HG03159 (cell line): ENCODE measurements at regions not wholly inside any gene's neighbourhood (a gene's known extent, or its start where the extent isn't known, plus 50 kb on each side); places are given as distances from the start of the nearest gene placed in this dataset.

Source experiments
- ATAC-seq: cut with Tn5 transposase; IDR thresholded peaks from one replicate; pipeline ENCODE4 v1.9.1; 2021; ENCODE audit warnings: mild to moderate bottlenecking, moderate library complexity; ENCODE audit not compliant: unreplicated experiment

- ATAC-seq: no peak
These were observed 314.2 kb downstream of the CDC5L start for GRCh38 chr6:44701637-44702101.

DNA sequence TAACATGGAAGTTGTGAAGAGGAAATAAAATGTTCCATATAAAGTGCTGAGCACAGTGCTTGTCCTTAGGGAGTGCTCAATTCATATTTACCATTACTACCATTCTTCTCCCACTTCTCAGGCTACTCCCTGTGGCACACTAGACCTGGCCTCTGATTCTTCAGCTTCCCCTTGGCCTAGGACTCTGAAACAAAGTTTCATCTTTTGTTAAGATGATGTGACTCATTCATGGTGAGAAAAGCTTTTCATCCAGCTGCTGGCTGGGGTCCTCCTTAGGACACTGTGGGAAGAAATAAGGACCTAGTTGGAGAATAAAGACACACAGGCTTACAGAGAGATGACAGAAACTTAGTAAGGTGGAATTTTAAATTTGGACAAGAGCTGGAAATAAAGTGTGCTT lies 314.8 kb downstream of the CDC5L start:
- ATAC-seq: no peak

DNA sequence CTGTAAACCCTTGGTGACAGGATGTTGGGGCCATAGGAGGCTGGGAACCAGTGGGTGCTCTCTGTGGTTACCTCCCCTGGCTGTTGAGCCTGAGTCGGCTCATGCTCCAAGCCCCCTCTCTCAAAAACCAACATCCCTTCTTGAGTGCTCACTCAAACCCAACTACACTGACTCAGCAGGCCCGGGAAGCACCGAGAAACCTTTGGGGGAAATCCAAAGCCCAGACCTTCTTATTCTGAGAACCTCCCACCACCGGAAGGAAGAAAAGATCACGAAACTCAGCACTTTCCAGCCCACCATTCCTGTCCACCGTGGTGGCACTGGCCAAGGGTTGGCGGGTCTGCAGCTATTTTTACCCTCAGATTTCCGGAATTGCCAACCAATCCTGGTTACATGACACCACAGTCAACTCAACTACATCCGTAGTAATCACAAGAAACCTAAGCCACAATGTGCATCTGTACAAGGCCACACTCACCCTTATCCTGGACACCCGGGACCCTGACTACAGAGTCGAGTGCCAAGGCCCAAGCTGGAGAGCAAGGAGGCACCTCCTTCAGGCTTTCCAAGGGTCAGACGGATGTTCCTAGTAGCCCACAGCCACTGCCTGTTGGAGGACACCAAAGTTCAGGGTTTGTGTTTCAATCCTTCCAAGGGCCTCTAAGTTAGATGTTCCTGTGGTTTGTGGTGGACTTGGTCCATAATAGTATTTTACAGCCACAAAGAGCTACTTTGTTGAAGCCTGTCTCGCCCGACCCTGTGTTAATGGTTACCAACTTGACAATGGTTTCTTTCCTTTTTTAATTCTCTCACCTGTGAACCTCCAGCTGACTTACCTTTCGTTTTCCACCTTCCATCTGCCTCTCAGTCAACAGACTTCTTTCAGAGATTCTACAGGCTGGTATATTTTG lies 317.0 kb downstream of the CDC5L start:
- no peak for ATAC-seq

- no peak for ATAC-seq
These were observed 318.1 kb downstream of the CDC5L start for GRCh38 chr6:44705596-44705995.

GRCh38 chr6:44706011-44706410 lies 318.5 kb downstream of the CDC5L start:
- ATAC-seq: no peak

DNA sequence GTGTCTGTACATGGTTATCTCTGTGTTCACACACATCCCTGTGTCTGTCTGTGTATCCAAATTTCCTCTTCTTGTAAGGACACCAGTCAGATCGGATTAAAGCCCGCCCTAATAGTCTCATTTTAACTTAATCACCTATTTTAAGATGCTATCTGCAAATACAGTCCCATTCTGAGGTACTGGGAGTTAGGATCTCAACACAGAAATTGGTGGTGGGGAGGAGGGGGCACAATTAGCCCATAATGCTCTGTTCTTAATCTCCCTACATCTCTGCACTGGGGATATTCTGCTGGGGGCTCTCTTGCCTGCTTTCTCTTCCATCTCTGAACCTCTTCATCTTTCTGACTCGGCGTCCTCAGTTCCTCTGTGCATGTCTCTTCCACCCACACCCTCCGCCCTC lies 320.7 kb downstream of the CDC5L start:
- ATAC-seq: no peak

DNA sequence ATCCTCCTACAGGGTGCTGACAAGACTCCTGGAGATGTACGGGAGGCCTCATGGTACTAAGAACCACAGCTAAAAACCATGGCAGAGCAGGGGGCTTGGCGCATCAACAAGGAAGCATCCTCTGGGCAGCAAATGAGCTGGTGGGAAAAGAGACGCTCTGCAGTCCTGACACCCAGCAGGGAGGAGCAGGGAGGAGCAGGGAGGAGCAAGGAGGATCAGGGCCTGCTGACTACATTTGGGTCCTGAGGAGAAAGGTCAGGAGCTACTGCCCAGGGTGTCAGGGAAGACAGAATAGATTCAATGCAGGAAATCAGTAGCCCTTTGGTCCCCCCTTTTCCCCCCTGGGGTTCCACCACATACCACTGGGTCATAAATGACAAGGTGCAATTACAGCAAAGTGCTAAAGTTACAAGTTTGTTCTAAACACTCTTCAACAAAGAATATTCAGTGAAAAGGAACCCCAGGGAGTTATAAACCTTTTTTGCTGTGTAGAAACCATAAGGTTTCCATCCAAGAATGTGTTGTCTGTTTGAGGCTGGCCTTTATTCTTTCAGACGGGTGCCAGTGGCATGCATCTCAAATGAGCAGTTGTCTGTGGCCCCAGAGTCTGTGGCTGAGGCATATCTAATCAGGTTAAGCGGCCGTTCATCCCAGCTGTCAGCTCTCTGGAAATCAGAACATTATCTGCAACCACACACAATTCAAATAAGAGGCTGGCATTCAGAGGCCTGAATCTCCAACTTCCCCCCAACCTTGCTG lies 325.0 kb downstream of the CDC5L start:
- ATAC-seq: no peak

GRCh38 chr6:44715188-44715587 lies 327.7 kb downstream of the CDC5L start:
- no peak for ATAC-seq

DNA sequence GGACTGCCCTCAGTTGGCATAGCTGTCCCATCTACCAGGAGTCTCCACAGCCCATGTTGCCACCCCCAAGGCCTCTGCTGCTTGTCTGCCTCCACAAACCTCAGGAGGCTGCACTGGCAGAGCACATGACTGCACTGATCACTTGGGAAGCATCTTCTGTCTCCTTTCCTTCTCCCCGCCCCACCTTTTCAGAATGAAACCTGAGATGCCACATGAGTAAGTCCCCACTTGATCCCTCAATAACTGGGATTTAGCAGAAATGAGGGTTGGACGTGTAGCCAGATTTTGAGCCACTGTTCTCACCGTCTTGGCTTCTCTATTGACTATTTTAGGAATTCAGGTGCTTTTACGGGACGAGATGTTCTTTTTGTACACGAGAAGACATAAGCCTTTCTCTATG lies 328.4 kb downstream of the CDC5L start:
- no peak for ATAC-seq

- no peak for ATAC-seq
These were observed 329.9 kb downstream of the CDC5L start for GRCh38 chr6:44717431-44717830.

- no peak for ATAC-seq
These were observed 334.6 kb downstream of the CDC5L start for GRCh38 chr6:44721954-44722578.

- ATAC-seq: no peak
These were observed 335.2 kb downstream of the CDC5L start for GRCh38 chr6:44722736-44723135.

DNA sequence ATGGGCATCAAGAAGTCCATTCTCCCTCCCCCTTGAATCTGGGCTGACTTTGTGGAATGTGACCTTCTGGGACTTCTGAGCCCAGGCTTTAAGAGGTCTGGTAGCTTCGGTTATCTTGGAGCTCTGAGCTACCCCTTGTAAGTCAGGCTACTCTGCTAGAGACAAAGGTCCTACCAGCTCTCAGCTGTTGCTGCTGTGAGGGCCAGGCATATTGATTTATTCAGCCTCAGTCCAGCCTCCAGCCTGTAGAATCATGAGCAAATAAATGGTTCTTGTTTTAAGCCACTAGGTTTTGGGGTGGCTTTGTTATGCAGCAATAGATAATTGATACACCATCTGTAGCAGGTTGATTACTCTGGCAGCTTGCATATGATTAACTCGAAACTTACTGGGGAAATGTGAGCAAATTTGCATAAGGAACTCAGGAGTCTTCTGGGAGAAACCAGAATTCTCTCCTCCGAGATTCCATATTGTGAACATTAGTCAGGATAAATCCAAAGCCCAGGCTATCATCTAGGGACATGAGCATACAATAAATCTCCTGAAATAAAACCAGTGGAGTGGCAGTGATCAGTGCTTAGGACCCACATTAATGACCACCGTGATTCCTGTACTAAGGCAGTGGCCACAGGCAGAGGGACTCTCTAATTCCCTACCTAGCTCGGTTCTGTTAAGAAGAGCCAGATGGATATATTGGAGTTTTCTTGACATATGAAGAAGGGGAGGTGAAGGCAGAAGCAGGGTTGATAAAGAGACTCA lies 336.1 kb downstream of the CDC5L start:
- no peak for ATAC-seq

GRCh38 chr6:44725070-44725469 lies 337.6 kb downstream of the CDC5L start:
- ATAC-seq: no peak

DNA sequence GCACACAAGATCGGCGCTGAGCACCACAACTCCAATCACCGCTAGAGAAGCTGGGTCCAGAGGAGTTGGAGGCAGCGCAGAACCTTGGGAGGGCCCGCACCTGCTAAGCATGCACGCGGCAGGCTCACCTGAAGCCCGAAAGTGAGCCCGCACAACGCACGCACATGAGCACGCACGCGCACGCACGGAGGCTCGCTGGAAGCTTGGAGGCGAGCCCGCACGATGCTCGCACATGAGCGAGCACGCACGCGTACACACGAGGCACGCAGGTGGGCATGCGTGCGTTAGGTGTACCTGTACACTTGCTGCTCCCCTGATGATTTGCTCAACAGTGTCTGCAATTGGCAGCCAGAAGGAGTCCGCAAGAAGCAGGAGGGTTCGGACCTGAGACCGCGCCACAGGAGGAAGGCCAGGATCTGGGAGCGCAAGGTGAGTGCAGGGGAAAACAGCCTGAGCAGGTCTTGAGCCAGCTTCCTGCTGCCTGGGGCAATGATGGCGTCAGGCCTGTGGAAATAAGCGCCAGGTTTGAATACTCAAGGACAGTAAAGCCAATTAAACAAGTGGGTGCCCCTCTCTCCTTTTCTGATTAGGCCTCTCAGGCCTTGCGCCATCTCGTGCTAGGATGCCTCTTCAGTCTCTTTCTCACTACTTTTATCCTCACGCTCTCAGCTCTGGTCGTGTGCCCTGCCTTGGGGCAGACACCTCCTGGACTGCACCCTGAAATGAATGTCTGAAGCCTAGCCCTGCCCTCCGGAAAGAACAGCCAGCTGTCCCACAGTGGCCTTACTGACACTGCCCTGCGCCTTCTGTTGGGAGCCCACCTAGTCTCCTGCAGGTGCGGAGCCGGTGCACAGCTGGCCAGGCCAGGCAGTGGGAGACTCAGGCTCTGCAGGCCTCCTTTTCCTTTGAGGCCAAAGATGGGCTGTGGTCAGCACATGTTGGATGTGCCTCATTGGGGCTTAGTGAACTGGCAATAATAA lies 340.4 kb downstream of the CDC5L start:
- no peak for ATAC-seq

- ATAC-seq: no peak
These were observed 343.4 kb downstream of the CDC5L start for GRCh38 chr6:44730771-44731391.

GRCh38 chr6:44731485-44732095 lies 344.1 kb downstream of the CDC5L start:
- no peak for ATAC-seq

DNA sequence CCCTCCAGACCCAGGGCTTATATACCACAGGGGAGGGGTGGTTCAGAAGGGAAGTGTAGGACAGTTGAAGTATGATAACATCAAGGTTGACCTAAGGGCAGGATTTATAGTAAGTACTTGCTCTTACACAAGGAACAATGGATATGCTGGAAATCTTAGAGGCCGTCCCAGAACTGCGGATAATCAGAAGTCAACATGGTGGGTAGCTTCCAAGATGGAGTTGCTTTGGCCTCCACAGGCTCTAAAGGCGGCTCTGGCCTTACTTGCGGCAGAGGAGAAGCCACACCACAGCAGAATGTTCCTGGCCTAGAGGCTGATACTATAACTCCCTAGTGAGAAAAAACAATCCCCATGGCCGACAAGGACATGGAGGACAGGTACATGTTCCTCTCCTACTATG lies 344.7 kb downstream of the CDC5L start:
- no peak for ATAC-seq

GRCh38 chr6:44733126-44733525 lies 345.6 kb downstream of the CDC5L start:
- ATAC-seq: no peak
